HG03175 (cell line): ENCODE measurements at regions not wholly inside any gene's neighbourhood (a gene's known extent, or its start where the extent isn't known, plus 50 kb on each side); places are given as distances from the start of the nearest gene placed in this dataset.

ENCODE experiments used
- ATAC-seq: cut with Tn5 transposase; IDR thresholded peaks from one replicate; pipeline ENCODE4 v1.9.1; 2021; ENCODE audit warnings: mild to moderate bottlenecking, moderate library complexity; ENCODE audit not compliant: unreplicated experiment

GRCh38 chr2:60106836-60107529 lies 446.5 kb downstream of the BCL11A start:
- no peak for ATAC-seq

DNA sequence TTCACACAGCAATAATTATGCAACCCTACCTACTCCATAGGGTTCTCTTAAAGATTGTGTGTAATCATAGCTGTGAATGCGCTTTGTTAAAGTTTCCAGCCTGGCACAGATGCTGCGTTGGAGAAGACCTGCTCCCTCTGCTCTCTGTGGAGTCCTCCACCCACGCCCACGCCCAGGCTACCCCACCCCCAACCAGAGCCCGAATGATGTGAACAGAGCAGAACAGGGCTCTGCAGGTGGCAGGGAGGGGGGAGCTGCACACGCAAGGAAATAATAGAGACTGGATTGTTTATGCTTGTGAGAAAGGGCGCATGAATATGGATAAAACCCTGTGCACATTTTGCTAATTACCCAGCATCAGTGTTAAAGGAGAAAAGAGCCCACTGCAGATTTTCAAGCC lies 447.5 kb downstream of the BCL11A start:
- no peak for ATAC-seq

GRCh38 chr2:60104514-60105505 lies 448.6 kb downstream of the BCL11A start:
- peak; percentile 63 for ATAC-seq

- no peak for ATAC-seq
Observed at GRCh38 chr2:60100034-60100433, 453.4 kb downstream of the BCL11A start.

DNA sequence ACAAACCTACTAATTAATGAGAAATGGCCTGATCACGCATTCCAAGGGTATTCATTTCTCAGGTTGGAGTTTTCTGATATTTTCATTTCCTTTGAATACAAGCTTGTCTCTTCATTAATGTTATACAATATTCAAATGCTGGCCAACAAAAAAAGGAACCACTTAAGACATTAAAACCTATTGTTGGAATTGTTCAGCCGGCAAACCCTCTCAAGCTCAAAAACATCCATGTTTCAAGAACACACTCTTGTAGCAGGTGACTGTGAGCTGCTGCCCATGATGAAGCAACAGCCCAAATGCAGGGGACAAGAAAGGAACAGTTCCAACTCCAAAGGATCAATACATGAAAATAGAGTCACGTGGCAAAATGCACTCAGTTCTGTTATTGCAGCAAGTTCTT lies 454.5 kb downstream of the BCL11A start:
- no peak for ATAC-seq

DNA sequence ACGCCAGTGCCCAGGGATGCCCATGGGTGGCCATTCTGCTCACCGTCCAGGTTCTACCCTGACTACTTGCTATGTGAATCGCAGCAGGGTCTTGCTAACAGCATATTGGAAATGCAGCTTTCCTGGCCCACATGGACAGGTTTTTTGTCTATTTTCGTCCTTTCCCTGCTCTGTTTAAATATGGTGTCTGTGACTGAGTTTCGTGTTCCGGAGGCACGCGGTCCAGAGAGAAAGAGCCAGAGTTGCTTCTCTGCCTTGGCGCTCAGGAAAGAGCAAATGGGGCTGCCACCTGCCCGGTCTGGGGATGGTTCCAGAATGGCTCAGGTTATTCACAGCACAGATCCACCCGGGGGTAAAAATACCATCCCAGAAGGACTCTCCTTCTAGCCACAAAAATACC lies 456.2 kb downstream of the BCL11A start:
- ATAC-seq, result no peak

GRCh38 chr2:60096556-60096955 lies 456.9 kb downstream of the BCL11A start:
- no peak for ATAC-seq

- no peak for ATAC-seq
Observed at GRCh38 chr2:60095903-60096302, 457.6 kb downstream of the BCL11A start.

DNA sequence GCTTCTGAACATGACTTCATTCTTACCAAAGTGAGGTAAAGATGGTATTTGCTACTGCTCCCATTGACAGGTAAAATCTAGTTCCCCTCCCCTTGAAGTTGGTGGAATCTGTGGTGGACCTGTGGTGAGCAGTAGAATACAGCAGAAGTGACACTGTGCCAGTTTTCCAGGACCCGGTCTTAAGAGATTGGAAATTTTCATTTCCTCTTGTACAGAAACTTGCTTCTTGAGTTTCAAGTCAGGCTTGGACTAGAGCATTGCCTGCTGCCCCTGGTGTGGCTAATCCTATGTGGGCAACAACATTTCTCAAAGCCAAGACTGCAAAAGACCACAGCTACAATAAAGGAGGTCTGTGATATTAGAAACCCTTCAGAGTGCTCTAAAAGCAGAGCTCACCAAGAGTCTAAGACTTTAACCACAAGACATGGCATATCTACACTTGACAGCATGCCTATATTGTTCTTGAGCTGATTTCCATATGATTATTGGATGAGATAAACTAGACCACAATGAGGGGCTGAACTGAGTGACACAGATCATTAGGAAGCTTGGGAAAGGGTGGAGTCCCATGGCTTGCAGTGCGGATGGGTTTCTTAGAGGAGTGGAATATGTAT lies 458.1 kb downstream of the BCL11A start:
- ATAC-seq, result no peak

DNA sequence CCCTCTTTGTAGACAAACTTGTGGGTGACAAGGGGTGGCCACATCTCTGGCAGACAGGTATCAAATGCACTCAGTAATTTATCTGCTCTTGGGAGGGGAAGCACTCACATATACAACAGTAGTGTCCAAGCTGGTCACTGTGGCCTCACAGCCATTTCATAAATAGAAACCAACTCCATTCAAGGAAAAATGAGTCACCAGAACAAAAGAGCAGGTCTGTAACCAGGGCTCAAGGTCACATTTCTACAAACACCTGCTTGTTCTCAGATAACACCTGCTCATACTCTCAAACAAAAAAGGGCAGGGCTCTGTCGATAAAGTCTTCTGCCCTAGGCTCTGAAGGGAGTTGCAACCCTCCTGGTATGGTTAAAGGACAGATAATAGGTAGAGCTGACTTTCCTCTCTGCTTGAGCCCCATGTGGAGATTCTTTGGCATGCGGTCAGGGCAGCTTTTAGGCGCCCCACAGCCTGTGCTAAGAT lies 459.0 kb downstream of the BCL11A start:
- no peak for ATAC-seq

DNA sequence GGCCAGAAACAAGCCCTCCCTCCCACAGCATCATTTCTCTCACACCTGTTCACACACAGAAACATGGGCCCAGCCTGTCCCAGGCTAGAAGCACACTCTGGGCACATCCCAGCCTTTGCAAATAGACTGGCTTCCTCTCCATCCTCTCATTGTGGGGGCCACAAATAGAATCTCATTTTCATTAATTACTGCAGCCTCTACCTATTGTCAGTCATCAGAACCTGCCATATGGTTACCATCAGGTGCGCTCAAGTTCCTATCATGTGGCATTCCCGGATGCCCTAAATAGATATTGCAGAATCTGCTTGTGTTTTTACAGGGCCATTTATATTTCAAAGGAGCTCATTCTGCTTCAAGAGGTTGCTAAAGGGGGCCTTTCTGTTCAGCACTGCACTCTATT lies 460.7 kb downstream of the BCL11A start:
- ATAC-seq, result no peak

DNA sequence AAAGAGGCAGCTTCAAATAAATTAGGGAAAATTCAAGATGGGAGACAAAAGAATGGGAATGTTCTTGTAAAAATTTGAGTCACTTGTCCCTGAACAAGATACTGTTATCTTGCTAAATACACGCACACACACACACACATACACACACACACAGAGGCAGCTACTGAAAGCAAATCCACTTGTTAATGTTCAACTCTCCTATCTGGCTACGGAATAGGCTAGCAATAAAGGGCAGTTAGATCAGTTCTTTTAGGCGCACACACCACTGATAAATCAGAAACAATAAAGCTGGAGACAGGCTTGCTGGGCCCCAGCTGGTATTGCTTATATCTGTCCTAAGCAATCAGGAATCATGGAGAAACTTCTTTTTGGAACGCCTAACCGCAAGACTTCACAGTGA lies 461.6 kb downstream of the BCL11A start:
- no peak for ATAC-seq

DNA sequence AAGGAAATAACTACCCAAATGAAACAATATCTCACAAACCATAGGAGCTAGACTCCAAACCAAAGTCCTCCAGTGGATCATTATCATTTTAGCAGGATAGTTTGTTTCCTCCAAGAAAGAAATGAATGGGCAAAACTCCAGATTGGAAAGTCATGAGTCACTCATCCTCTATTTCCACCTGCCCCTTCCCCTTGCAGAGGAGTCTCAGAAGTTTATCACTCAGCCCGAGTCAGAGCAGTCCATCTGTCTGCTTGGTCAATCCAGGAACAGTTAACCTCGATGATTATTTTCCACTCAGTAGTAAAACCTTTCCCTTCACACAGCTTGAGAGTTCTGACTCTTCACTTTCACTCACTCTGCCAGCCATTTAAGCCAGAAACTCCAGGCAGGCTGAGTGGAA lies 462.2 kb downstream of the BCL11A start:
- no peak for ATAC-seq

DNA sequence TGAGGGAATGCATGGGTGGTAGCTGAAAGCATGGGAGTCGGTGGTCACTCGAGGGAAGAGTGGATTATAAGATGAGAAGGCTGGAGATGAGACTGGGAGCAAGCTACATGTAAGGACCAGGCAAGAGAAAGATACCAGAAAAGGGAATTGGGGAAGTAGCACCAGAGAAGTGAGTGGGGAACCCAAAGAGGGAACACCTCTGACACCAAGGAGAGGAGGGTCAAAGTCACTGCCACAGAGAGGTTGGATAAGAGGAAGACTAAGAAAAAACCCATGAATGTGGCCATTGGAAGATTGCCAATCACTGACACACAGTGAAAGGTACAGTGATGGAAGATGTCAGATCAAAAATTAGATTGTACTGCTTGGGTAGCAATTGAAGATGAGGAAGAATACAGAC lies 473.9 kb downstream of the BCL11A start:
- no peak for ATAC-seq

GRCh38 chr2:60075048-60075447 lies 478.4 kb downstream of the BCL11A start:
- ATAC-seq, result no peak

DNA sequence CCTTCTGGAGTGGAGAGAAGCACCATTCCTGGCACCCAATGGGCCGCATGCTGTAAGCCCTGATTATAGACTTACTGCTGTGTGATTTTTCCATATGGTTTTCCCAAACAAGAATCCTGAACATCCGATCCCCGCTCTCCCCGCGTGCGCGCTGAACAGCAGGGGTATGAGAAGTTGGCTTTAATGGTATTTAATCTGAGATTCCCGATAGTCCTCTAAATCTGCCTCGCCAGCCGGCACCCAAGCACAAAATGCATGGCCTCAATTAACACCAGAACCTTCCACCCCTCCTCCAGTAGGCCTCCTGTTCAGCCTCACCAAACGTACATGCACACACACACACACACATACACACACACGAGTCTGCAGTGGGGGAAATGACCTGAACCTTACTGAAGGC lies 480.3 kb downstream of the BCL11A start:
- no peak for ATAC-seq

- ATAC-seq, result no peak
Observed at GRCh38 chr2:60072609-60073008, 480.8 kb downstream of the BCL11A start.

DNA sequence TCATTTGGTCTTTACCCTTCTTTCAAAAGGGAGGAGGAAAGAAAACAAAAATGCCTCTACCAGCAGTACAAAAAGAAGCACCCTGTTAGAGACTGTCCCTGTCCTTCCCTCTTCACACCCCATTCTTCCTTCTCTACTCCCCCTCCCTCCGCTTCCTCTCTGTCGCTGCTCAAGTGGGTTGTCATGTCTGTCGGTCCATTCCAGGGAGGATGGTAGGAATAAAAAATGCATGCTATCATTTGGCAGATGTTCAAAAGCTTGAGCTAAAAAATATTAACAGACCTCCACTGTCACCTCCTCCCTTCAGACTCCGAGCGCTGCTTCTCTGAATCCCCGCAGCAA lies 482.0 kb downstream of the BCL11A start:
- no peak for ATAC-seq

DNA sequence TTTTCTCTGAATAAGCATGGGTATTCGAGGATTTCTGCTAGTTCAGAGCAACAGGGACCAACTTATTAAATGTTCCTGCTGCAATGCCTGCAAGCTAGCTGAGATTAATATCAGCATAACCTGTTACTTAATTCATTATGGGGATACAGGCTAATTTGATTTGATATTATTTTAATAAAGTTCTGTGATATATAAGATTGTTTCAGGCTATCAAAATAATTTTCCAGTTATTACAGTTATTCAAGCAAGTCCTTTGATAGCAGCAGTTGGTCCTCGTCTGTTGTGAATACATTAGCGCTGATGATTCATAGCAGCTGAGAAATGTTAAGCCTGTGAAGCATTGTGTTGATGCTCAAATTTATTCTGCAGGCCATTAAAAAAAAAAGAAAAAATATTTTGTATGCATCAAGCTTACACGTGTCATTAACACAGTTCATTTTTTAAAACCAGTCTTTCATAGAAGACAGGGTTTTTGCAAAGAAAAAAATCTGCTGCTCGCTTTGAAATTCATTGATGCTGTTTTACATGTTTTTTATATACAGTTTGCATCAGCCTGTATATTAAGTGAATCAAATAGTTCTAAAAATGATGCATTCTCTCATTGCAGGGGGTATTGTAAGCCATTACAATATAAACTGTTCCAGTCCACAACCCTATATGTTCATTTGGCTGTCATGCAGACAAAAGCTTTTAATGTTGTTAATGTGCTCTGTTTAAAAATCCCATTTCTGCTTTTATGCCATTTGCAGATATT lies 482.5 kb downstream of the BCL11A start:
- ATAC-seq, result no peak

GRCh38 chr2:60070196-60070595 lies 483.3 kb downstream of the BCL11A start:
- ATAC-seq, result no peak

DNA sequence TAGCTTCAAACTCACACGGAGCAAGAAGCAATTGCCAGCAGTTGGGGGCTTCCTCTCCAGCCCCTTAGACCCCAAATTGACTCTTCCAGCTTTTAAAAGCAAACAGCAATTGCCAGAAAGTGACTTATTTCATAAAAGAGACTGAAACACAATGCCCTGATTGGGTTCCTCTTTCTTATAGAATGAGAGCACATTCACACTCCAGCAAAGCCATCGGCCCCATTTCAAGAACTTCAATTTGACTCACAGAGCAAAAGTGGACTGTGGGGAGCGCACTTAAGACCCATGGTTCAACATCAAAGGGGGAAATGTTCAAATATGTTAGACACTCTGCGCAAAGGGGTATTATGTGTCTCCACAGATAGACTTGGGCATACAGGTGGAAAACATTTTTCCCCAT lies 484.7 kb downstream of the BCL11A start:
- no peak for ATAC-seq
